GM10266 (cell line): ENCODE measurements at regions not wholly inside any gene's neighbourhood (a gene's known extent, or its start where the extent isn't known, plus 50 kb on each side); places are given as distances from the start of the nearest gene placed in this dataset.

Experiments
- DNase-seq: peaks from one replicate; pipeline ENCODE4 v3.0.0; 2012; ENCODE audit errors: extremely low spot score
- CTCF ChIP-seq: IDR thresholded peaks from 2 replicates; pipeline ENCODE4 v1.5.1; 2012; ENCODE audit warnings: mild to moderate bottlenecking, low read depth; ENCODE audit not compliant: control insufficient read depth, insufficient read depth; ENCODE audit errors: missing control alignments

- no peak for TF ChIP-seq CTCF
- no peak for DNase-seq
These were observed 68.8 kb upstream of the PRR23E start for GRCh38 chr3:127124120-127124519.

- no peak for TF ChIP-seq CTCF
These were observed 61.3 kb upstream of the PRR23E start for GRCh38 chr3:127131424-127132170.

GRCh38 chr3:127132876-127133275, 60.1 kb upstream of the PRR23E start:
- no peak for TF ChIP-seq CTCF
- no peak for DNase-seq

More at GRCh38 chr3:127131424-127132170, 61.3 kb upstream of the PRR23E start:
- DNase-seq = no peak

- no peak for TF ChIP-seq CTCF
- DNase-seq = no peak
These were observed 59.0 kb upstream of the PRR23E start for GRCh38 chr3:127133971-127134370.

- no peak for DNase-seq
- TF ChIP-seq CTCF = no peak
These were observed 58.5 kb upstream of the PRR23E start for GRCh38 chr3:127134466-127134865.

- no peak for DNase-seq
- no peak for TF ChIP-seq CTCF
These were observed 58.1 kb upstream of the PRR23E start for GRCh38 chr3:127134887-127135240.

- no peak for DNase-seq
- TF ChIP-seq CTCF = no peak
These were observed 57.5 kb upstream of the PRR23E start for GRCh38 chr3:127135241-127136023.
